Fibroblast of lung (primary cell): ENCODE measurements at regions not wholly inside any gene's neighbourhood (a gene's known extent, or its start where the extent isn't known, plus 50 kb on each side); places are given as distances from the start of the nearest gene placed in this dataset.

Experiments used
- DNase-seq, 2 donors: peaks; one replicate each; pipeline versions ENCODE4 v3.0.0 to v3.0.0-alpha.2; 2010; ENCODE audit warnings: low read depth in 2 of 2
- H2AFZ ChIP-seq: 2 replicates; pipeline ENCODE4 v1.5.1; 2012; ENCODE audit warnings: low read length, control low read depth, inconsistent platforms
- H3K27ac ChIP-seq: 2 replicates; pipeline ENCODE4 v1.5.1; 2011; ENCODE audit warnings: low read length, control low read depth; ENCODE audit not compliant: insufficient read depth
- H3K27me3 ChIP-seq: 2 replicates; pipeline ENCODE4 v1.5.1; 2011; ENCODE audit warnings: mild to moderate bottlenecking, low read length; ENCODE audit not compliant: control insufficient read depth, insufficient read depth
- H3K36me3 ChIP-seq: 2 replicates; pipeline ENCODE4 v1.5.1; 2011; ENCODE audit warnings: low read length; ENCODE audit not compliant: control insufficient read depth, insufficient read depth
- H3K4me1 ChIP-seq: 2 replicates; pipeline ENCODE4 v1.5.1; 2011; ENCODE audit warnings: low read length; ENCODE audit not compliant: control insufficient read depth, insufficient read depth; ENCODE audit errors: extremely low read depth
- H3K4me2 ChIP-seq: 2 replicates; pipeline ENCODE4 v1.5.1; 2011; ENCODE audit warnings: low read length, control low read depth; ENCODE audit not compliant: insufficient read depth; ENCODE audit errors: extremely low read depth
- H3K4me3 ChIP-seq, 4 experiments: fragments of 200-600 bp in 1 of 4; sonication (generic) in 1 of 4; replicated peaks in 1 of 4; 2 replicates each; pipeline ENCODE4 v1.5.1; 2011 to 2016; ENCODE audit warnings: low read length in 4 of 4, low read depth in 3 of 4, mild to moderate bottlenecking in 3 of 4, control low read depth in 2 of 4, inconsistent platforms in 1 of 4, mixed read lengths in 1 of 4; ENCODE audit not compliant: insufficient read depth in 1 of 4; ENCODE audit errors: control extremely low read depth in 1 of 4
- H3K79me2 ChIP-seq: 2 replicates; pipeline ENCODE4 v1.5.1; 2012; ENCODE audit warnings: mild to moderate bottlenecking, low read length, inconsistent platforms; ENCODE audit not compliant: control insufficient read depth, insufficient read depth
- H3K9ac ChIP-seq: 2 replicates; pipeline ENCODE4 v1.5.1; 2011; ENCODE audit warnings: mild to moderate bottlenecking, low read length, control low read depth; ENCODE audit not compliant: insufficient read depth
- H3K9me3 ChIP-seq: 2 replicates; pipeline ENCODE4 v1.5.1; 2012; ENCODE audit warnings: low read depth, low read length; ENCODE audit not compliant: control insufficient read depth, insufficient read depth
- H4K20me1 ChIP-seq: 2 replicates; pipeline ENCODE4 v1.5.1; 2011; ENCODE audit warnings: low read length; ENCODE audit not compliant: control insufficient read depth, insufficient read depth; ENCODE audit errors: extremely low read depth
- EZH2 ChIP-seq: IDR thresholded peaks from 2 replicates; pipeline ENCODE4 v1.5.1; 2012; ENCODE audit warnings: low read length, control low read depth, mild to moderate bottlenecking; ENCODE audit errors: missing control alignments
- TF ChIP-seq, protein P1 (sequence below), 2 donors: IDR thresholded peaks in 1 of 2; conservative IDR thresholded peaks in 1 of 2; 1 replicate in 1 of 2; 2 replicates in 1 of 2; pipeline ENCODE4 v1.5.1; 2011 to 2012; ENCODE audit warnings: low read length in 2 of 2, control low read depth in 1 of 2, inconsistent platforms in 1 of 2, low read depth in 1 of 2, mild to moderate bottlenecking in 1 of 2

DNA sequence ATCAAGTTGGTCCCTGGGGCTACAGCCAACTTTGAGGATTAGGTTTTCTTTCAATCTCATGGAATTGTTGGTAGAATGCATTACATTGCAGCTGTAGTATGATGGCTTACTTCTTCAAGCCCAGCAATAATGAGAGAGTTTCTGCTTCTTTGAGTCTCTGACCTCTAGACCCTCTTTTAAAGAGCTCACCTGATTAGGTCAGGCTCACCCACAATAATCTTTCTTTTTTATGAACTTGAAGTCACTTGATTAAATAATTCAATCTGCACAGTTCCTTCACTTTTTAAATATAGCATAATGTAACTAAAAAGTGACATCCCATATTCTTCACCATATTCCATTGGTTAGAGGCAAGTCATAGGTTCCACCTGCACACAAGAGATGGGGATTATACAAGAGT lies 547.5 kb upstream of the CT83 start:
- TF ChIP-seq EZH2 = no peak
- TF ChIP-seq, protein P1, sequence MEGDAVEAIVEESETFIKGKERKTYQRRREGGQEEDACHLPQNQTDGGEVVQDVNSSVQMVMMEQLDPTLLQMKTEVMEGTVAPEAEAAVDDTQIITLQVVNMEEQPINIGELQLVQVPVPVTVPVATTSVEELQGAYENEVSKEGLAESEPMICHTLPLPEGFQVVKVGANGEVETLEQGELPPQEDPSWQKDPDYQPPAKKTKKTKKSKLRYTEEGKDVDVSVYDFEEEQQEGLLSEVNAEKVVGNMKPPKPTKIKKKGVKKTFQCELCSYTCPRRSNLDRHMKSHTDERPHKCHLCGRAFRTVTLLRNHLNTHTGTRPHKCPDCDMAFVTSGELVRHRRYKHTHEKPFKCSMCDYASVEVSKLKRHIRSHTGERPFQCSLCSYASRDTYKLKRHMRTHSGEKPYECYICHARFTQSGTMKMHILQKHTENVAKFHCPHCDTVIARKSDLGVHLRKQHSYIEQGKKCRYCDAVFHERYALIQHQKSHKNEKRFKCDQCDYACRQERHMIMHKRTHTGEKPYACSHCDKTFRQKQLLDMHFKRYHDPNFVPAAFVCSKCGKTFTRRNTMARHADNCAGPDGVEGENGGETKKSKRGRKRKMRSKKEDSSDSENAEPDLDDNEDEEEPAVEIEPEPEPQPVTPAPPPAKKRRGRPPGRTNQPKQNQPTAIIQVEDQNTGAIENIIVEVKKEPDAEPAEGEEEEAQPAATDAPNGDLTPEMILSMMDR (conservative IDR thresholded peaks at IDR 0.05 in 1 of 2, IDR thresholded peaks at IDR 0.05 in 1 of 2; ENCODE audit: low read depth in 1 of 2, low read length in 2 of 2) = no peak
- no peaks in the 10 kb centered on the region for H4K20me1 ChIP-seq
- H3K9ac ChIP-seq = no peak overlapping the region
- no peaks in the 10 kb centered on the region for H3K4me1 ChIP-seq
- no peak for DNase-seq
- no peaks in the 10 kb centered on the region for H3K27me3 ChIP-seq
- no peak overlapping the region for H3K27ac ChIP-seq
- H3K36me3 ChIP-seq = no peaks in the 10 kb centered on the region
- H3K4me2 ChIP-seq = no peak overlapping the region
- H3K9me3 ChIP-seq = no peaks in the 10 kb centered on the region
- H2AFZ ChIP-seq = no peak overlapping the region
- H3K79me2 ChIP-seq = no peaks in the 10 kb centered on the region
- no peak overlapping the region for H3K4me3 ChIP-seq

DNA sequence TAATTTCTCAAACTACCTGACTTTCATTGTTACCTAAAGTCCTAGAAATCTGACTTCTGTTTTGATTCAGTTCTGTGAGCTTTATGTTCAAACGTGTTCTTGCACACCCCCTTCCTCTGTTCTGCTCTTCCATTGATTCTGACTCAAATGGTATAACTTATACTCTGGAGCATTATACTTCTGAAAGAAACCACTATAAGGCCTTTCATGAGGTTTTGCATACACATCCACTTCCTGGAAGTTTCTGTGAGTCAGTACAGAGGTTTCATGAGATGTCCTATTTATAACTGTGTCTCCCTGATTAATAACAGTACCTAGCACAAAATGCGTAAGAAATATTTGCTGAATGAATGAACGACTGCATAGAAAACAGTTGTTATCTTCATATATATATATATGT lies 540.2 kb upstream of the CT83 start:
- no peak overlapping the region for H3K9ac ChIP-seq
- H3K27me3 ChIP-seq = no peaks in the 10 kb centered on the region
- no peak overlapping the region for H3K27ac ChIP-seq
- no peak overlapping the region for H3K4me3 ChIP-seq
- no peaks in the 10 kb centered on the region for H3K4me1 ChIP-seq
- H3K36me3 ChIP-seq = no peaks in the 10 kb centered on the region
- H3K4me2 ChIP-seq = no peak overlapping the region
- no peaks in the 10 kb centered on the region for H3K9me3 ChIP-seq
- H2AFZ ChIP-seq = no peak overlapping the region
- H4K20me1 ChIP-seq = no peaks in the 10 kb centered on the region
- no peaks in the 10 kb centered on the region for H3K79me2 ChIP-seq
- no peak for DNase-seq
- TF ChIP-seq, protein P1 (conservative IDR thresholded peaks at IDR 0.05 in 1 of 2, IDR thresholded peaks at IDR 0.05 in 1 of 2; ENCODE audit: low read depth in 1 of 2, low read length in 2 of 2) = no peak
- TF ChIP-seq EZH2 = no peak

DNA sequence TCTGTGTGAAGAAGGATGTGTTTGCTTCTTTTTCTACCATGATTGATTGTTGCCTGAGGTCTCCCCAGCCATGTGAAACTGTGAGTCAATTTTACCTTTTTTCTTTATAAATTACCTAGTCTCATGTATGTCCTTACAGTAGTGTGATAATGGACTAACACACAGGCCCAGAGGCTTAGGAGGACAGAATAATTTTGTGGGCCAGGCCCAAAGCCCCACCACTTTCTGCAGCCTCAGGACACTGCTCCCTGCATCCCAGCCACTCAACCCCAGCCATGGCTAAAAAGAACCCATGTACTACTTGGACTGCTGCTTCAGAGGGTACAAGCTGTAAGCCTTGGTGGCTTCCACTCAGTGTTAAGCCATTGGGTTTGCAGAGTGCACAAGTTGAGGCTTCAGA lies 512.7 kb upstream of the CT83 start:
- Histone ChIP-seq H3K4me1 (no peaks in the 10 kb centered on the region), H3K27ac (no peak overlapping the region), H2AFZ (no peak overlapping the region), H3K79me2 (no peaks in the 10 kb centered on the region), H3K9ac (no peak overlapping the region), H3K36me3 (no peaks in the 10 kb centered on the region), H3K4me3 (no peak overlapping the region), H3K27me3 (no peaks in the 10 kb centered on the region), H3K9me3 (no peaks in the 10 kb centered on the region), H4K20me1 (no peaks in the 10 kb centered on the region), H3K4me2 (no peak overlapping the region)
- TF ChIP-seq, protein P1 (conservative IDR thresholded peaks at IDR 0.05 in 1 of 2, IDR thresholded peaks at IDR 0.05 in 1 of 2; ENCODE audit: low read depth in 1 of 2, low read length in 2 of 2) = no peak
- no peak for TF ChIP-seq EZH2
- DNase-seq = no peak
